ENCODE measurements at regions not wholly inside any gene's neighbourhood (a gene's known extent, or its start where the extent isn't known, plus 50 kb on each side); places are given as distances from the start of the nearest gene placed in this dataset.

- Histone ChIP-seq H2AFZ (ENCODE audit: control insufficient read depth, low read length) (no peak overlapping the region), H3K79me2 (ENCODE audit: control insufficient read depth, insufficient read depth, low read length) (no peaks in the 10 kb centered on the region), H3K36me3 (ENCODE audit: control insufficient read depth in 2 of 2, extremely low read depth in 1 of 2, insufficient read depth in 2 of 2, low read length in 2 of 2) (no peaks in the 10 kb centered on the region), H3K4me2 (ENCODE audit: control insufficient read depth, extremely low read depth, insufficient read depth, low read depth, low read length) (no peak overlapping the region), H3K9me3 (ENCODE audit: control insufficient read depth, low read depth, low read length) (no peaks in the 10 kb centered on the region), H3K27ac (ENCODE audit: control insufficient read depth, insufficient read depth, low read length) (no peak overlapping the region), H3K27me3 (ENCODE audit: control insufficient read depth, extremely low read depth, insufficient read depth, low read length) (no peaks in the 10 kb centered on the region), H4K20me1 (ENCODE audit: control insufficient read depth, extremely low read depth, insufficient read depth, low read length) (no peaks in the 10 kb centered on the region), H3K4me3 (ENCODE audit: control insufficient read depth in 2 of 3, extremely low read depth in 1 of 3, insufficient read depth in 2 of 3, low read depth in 1 of 3, low read length in 3 of 3) (no peak overlapping the region), H3K9me1 (ENCODE audit: control insufficient read depth, extremely low read depth, insufficient read depth, low read length) (no peaks in the 10 kb centered on the region), H3K4me1 (ENCODE audit: control insufficient read depth, extremely low read depth, insufficient read depth, low read length) (no peaks in the 10 kb centered on the region), H3K9ac (ENCODE audit: control insufficient read depth, extremely low read depth, insufficient read depth, low read length) (no peak overlapping the region)
- DNase-seq (ENCODE audit: low read depth, low spot score): no peak
- dilution Hi-C loops (cut with MboI; ENCODE audit: extremely low pct_ligation_motif_present, low sequenced_read_pairs): no loop called here
- no peak for TF ChIP-seq CTCF (optimal IDR thresholded peaks at IDR 0.05 in 1 of 3, IDR thresholded peaks at IDR 0.05 in 1 of 3, conservative IDR thresholded peaks at IDR 0.05 in 1 of 3; ENCODE audit: extremely low read depth in 1 of 3, insufficient read depth in 2 of 3, low read length in 3 of 3)
- no peak for TF ChIP-seq EZH2 (IDR thresholded peaks at IDR 0.05; ENCODE audit: low read length)
- no peak for FAIRE-seq
Measured at GRCh38 chr6:131456565-131456964, 116.5 kb upstream of the ARG1 start.

- no peak for FAIRE-seq
- dilution Hi-C loops (cut with MboI; ENCODE audit: extremely low pct_ligation_motif_present, low sequenced_read_pairs): no loop called here
Measured at GRCh38 chr6:131459005-131459404, 114.0 kb upstream of the ARG1 start.

More at GRCh38 chr6:131459005-131459404, 114.0 kb upstream of the ARG1 start:
- Histone ChIP-seq H2AFZ (ENCODE audit: control insufficient read depth, low read length) (no peak overlapping the region), H3K4me3 (ENCODE audit: control insufficient read depth in 2 of 3, extremely low read depth in 1 of 3, insufficient read depth in 2 of 3, low read depth in 1 of 3, low read length in 3 of 3) (no peak overlapping the region), H3K4me1 (ENCODE audit: control insufficient read depth, extremely low read depth, insufficient read depth, low read length) (no peaks in the 10 kb centered on the region), H3K27ac (ENCODE audit: control insufficient read depth, insufficient read depth, low read length) (no peak overlapping the region), H3K4me2 (ENCODE audit: control insufficient read depth, extremely low read depth, insufficient read depth, low read depth, low read length) (no peak overlapping the region), H3K27me3 (ENCODE audit: control insufficient read depth, extremely low read depth, insufficient read depth, low read length) (peaks cover 4% of the 10 kb centered on the region), H4K20me1 (ENCODE audit: control insufficient read depth, extremely low read depth, insufficient read depth, low read length) (no peaks in the 10 kb centered on the region), H3K79me2 (ENCODE audit: control insufficient read depth, insufficient read depth, low read length) (no peaks in the 10 kb centered on the region), H3K36me3 (ENCODE audit: control insufficient read depth in 2 of 2, extremely low read depth in 1 of 2, insufficient read depth in 2 of 2, low read length in 2 of 2) (no peaks in the 10 kb centered on the region), H3K9me3 (ENCODE audit: control insufficient read depth, low read depth, low read length) (no peaks in the 10 kb centered on the region), H3K9me1 (ENCODE audit: control insufficient read depth, extremely low read depth, insufficient read depth, low read length) (no peaks in the 10 kb centered on the region), H3K9ac (ENCODE audit: control insufficient read depth, extremely low read depth, insufficient read depth, low read length) (no peak overlapping the region)
- TF ChIP-seq EZH2 (IDR thresholded peaks at IDR 0.05; ENCODE audit: low read length) (no peak), CTCF (optimal IDR thresholded peaks at IDR 0.05 in 1 of 3, IDR thresholded peaks at IDR 0.05 in 1 of 3, conservative IDR thresholded peaks at IDR 0.05 in 1 of 3; ENCODE audit: extremely low read depth in 1 of 3, insufficient read depth in 2 of 3, low read length in 3 of 3) (no peak)
- DNase-seq (ENCODE audit: low read depth, low spot score): no peak
